CD4-positive, alpha-beta T cell treated with Interleukin-2 at 100 ng/mL for 4 hours (primary cell): ENCODE measurements at regions not wholly inside any gene's neighbourhood (a gene's known extent, or its start where the extent isn't known, plus 50 kb on each side); places are given as distances from the start of the nearest gene placed in this dataset.
A peak's percentile ranks its signal among the peaks of the same experiment; 100 is the strongest.

Experiments used
- DNase-seq: peaks from one replicate; pipeline ENCODE4 v3.0.0-alpha.2; 2020; ENCODE audit warnings: low spot score

DNA sequence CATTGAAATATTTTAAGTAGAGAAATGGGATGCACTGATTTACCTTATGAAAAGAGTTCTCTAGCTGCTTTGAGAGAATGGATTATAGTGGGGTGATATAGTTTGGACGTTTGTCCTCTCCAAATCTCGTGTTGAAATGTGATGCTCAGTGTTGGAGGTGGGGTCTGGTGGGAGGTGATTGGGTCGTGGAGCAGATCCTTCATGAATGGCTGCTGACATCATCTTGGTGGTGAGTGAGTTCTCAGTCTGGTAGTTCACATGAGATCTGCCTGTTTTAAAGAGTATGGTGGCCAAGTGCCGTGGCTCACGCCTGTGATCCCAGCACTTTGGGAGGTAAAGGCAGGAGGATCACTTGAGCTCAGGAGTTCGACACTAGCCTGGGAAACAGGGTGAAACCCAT, 58.7 kb upstream of the SH3RF3 start:
- no peak for DNase-seq

DNA sequence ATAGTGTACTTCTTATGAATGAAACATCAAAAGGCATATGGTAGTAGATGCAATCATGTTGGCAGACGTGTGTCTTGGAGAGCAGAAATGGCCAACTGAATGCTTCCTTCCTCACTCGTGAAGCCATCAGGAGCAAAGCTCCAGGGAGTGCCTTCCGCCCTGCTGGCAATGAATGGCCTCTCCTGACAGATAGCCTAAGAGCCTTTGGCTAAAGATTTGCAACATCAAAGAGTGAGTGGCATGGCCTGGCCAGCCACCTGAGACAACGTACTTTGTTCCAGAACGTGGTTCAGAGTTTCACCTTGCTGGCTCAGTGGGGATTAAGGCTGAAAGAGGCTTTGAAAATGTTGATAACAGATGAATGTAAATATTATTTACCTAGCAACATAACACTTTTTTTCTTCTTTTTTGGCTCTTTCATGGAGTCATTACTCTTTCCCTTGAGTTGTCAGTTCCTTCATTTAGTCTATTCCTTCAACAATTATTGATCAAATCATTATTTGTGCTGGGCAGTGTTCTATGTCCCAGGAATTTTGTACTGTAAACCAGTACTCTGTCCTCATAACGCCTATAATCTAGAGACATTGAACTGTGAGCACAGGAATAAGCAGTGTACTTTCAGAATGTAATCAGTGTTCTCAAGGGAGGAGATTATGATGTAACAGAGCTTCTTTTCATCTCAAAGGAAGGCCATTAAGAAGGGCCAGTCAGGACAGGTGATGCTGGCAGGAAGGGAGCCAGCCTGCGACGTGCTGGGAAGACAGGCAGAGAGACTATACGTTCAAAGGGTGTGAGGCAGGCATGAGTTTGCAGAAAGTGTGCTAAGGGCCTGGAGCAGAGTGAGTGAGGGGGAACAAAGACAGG, 59.4 kb upstream of the SH3RF3 start:
- no peak for DNase-seq

DNA sequence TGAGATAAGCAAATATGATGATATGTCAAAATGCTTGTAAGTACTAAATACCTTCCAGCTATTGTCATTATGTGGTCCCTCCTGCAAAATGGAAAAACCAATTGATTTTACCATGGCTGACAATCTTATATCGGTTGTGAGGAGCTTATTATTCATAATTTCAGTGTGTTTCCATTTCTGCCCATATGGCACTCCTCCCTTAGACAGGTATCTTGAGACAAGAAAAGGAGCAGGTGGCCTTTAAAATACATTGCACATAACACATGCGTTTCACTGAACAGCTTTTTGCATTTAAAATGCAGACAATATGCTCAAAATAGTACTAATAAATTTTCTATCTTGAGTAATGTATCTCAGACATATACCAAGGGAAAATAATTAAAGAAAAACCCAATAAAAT, 60.2 kb upstream of the SH3RF3 start:
- DNase-seq, result no peak

DNA sequence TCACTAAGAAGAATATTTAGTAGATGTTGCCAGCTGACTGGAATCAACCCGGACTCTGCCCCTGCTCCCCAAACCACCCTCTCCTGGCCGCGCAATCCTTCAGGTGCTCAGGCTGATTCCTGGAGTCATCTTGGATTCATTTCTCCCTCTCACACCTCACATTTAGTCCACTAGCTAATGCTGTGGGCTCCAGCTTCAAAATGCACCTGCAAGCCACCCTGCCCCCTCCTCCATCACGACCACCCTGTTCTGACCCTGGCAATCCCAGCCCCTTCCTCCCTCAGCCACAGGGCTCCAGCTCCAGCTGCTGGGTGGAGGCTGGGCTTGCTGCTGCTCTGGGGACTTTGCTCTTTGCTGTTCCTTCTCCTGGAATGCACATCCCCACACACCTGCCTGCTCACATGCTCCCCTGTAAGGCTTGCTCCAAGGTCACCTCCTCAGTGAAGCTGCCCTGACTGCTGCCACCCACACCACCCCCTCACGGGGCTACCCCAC, 61.3 kb upstream of the SH3RF3 start:
- DNase-seq, result no peak

DNA sequence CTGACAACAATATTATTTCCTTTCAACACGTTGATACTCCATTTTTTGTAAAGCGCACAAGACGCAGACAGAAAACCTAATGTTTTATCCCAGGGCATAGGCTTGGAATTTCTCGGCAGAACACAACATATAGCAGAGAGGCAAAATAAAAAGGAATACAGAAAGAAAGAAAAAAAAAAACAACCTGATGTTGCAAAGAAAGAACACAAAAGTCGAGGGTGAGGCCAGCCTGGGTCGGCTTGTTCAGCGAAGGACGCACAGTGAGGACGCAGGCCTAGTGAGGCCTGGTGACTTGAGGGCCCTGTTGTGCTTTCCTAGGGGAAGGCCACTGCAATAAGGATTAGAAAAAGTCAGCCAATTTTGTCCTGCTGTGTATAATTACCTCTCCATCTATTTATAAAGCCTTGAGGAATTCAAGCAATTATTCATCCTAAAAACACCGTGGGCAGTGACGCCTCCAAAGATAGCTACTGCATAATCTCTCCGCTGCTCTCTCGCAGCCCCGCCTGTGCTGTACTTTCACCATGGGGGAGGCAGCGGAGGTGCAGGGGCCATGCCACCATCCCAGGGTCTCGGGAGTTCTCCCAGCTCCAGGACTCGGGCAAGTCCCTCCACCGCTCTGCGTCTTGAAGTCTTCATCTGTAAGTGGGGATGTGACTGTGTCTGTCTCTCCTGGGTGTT, 61.9 kb upstream of the SH3RF3 start:
- no peak for DNase-seq

DNA sequence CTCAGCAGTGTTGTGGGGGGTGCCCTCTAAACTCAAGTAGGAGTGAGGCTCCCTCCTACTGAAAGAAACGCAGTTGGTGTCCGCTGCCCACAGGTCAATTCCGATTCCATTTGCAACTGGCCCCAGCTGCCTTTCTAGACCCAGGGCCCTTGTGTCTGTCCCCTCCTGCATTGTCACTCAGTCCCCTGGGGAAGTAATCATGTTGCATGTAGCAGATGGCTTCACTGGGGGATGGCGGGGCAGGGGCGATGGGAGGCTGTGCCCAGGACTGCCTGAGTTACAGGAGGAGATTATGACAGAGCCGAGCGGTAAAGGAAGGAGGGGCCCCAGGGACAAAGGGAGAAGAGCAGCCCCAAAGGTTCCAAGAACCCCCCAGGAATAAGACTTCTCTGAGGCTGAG, 62.5 kb upstream of the SH3RF3 start:
- DNase-seq, result no peak

DNA sequence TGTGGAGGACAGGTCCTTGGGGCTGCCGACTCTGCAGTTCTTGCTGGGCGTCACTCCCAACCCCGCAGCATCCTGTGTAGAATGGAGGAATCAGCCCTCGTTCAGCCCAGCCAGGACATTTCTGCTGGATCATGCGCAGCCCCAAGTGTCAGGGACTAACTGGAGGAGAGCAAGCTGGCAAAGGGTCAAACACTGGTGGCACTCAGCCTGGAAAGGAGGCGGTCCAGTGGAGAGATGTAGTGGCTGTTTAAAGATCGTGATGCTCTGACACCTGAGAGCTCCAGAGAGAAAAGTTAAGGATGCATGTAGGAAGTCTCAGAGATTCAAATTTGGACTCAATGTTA, 63.6 kb upstream of the SH3RF3 start:
- DNase-seq, result no peak

DNA sequence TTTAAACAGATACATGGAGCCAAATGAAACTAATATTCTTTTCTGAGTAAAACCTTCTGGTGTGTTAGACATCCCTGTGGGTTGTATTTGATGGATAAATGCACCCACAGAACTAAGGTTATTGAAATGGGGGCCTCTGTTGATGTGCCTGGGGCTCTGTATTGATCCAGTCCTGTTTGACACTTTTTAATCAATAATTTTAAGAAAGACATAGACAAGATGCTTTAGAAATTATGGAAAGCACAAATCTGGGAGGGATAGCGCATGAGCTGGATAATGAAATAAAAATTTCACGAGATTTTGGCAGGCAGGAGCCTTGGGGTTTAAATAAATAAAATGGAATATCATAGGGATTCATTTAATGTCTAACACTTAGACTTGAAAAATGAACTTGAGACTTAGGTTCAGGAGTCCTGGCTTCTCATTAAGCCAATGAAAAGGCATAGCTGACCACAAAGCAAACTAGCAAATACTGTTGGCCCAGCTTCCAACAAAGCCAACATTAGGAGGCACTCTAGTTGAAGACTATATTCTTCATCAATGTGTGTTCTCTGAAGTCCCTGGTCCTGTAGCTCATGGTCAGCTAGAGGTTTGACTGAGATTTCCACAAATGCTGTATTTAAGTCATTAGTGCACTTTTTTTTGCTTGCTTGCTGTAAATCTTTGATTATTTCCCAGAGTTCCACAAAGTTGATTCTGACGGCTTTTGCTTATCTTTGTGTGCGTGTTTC, 64.2 kb upstream of the SH3RF3 start:
- no peak for DNase-seq

DNA sequence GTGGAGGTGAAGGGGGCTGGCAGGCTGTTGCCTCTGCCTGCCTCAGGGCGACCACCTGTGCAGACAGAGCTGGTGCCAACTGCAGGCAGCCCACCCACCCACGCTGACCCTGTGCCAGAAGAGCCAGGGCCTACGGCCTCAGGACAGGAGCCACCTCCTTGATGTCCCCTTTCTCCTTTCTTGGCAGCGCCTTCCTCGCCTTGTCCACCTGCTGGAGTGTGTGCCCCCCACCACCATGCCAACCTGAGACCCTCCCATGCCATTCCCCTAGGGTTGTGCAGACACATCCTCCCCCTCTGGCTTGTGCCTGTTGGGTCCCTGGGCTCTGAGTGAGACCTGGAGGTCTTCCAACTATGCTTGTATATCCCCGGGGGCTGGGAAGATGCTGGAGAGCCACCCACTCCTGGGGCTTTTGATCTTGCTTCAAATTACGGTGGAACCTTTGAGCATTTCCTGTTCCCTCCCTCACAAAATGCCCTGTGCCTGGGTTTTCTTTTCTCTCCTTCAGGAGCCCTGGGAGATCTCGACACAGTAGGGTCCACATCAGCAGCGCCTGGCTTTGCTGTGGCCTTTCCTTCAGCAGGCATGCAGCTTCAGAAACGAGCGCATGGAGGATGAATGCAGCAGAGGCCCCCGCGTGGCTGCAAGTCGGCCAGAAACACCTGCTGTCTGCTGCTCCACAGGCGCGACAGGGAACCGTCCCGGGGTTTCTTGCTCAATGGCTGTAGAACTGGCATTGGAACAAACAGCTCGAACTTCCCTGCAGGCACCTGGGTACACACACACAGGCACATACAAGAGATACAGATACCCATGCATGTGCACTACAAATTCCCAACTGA, 65.9 kb upstream of the SH3RF3 start:
- no peak for DNase-seq

DNA sequence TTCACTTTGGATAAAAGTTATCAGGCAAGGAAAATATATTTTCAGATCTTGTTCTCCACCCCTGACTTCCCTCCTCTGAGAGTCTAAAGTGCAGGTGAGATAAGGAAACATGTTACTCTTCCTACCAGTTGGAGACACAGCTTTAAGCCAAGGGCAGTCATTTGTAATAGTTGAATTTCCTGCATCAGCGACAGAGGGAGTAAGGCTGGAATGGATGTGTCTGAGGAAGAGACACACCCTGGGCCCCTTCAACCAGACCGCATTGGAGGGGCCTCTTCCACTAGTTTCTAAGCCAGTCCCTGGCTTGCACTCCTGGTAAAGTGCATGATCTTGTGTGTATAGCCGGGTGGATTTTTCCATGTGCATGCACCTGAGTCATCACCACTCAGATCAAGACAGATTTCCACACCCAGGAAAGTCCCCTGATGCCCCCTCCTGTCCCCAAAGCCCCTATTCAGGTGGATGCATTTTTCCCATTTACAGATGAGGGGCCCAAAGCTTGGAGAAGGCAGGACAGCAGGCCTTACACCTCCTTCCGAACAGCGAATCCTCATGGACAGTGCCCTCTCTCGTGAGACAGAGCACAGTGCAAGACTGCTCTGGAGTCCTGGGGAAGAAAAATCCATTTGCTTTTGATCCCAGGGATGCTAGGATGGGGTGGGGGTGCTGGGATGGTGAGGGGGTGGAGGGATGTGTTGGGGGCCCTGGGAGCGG, 66.7 kb upstream of the SH3RF3 start:
- no peak for DNase-seq

DNA sequence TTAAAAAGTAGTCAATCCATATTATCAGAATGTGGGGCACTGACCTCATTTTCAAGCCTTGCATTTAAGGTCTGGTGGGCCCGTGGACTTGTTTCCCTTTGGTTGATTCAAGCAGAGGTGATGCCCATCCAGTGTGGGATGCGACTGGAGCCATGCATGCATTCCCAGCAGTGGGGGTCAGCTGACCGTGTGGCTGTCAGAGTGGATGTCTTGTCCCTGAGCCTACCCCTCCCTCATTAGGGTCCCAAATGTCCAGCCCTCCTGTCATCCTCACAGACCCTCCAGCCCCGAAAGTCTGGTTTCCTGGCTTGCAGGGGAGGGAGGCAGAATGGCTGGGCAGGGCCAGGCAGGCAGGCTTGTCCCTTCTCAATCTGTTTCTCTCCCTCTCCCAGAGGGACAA, 67.3 kb upstream of the SH3RF3 start:
- DNase-seq, result no peak

DNA sequence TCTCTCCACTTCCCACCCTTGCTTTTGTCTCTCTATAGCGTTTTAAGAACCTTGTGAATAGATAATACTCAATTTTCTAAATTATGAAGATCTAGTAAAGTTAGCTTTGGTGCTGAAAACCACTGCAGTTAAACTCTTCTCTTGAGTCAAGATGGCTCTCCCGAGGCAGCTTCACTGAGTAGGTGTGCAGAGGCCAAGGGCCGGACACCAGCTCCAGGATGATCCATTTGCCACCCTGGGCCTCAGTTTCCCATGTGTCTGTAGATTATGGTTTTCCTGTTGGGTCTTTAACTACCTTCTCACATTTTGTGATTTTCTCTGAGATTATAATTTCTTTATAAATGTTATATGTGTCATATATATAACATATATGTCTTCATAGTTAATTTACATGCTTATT, 68.5 kb upstream of the SH3RF3 start:
- DNase-seq, result no peak

DNA sequence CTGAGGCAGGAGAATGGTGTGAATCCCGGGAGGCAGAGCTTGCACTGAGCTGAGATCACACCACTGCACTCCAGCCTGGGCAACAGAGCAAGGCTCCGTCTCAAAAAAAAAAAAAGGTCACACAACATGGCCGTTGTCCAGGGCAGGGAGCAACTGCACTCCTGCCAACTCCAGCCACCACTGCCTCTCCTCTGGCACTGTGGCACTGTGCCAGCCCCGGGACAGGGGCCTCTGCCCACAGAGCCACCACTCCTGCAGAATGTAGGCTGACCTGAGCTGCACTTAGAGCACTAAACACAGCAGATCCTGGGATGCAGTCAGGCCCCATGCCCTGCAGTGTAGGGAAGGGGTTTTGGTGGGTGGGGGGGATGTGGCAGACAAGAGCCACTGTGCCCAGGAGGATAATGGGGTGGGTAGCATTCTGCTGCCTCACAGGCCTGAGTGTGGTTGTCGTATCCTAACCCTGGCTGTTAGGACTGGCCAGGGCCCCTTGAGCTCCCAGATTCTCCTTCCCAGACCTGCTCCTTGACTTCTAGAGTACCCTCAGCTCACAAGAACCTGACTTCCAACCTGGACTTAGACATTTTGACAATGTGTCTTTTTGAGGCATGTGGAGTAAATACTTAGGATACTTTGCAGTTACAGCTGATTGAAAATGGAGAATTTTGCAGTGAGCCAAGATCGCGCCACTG, 69.4 kb upstream of the SH3RF3 start:
- no peak for DNase-seq

DNA sequence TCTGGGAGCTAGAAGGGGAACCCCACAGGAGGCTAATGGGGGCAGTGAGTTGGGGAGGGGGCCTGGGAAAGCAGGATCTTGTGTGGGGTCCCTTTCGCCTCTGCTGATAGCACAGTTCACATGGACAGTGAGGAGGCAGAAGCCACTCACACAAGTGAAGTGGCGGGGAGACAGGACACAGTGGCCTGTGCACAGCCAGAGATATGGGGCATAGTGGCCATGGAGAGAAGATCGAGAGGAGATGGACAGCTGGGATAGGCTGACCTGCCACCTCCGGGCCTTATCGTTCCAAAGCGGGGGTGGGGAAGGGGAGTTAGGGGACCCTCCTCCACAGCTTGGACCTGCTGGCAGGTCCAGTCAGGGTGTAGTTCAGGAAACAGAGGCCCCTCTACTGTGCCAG, 69.8 kb upstream of the EDAR start:
- DNase-seq, result no peak

DNA sequence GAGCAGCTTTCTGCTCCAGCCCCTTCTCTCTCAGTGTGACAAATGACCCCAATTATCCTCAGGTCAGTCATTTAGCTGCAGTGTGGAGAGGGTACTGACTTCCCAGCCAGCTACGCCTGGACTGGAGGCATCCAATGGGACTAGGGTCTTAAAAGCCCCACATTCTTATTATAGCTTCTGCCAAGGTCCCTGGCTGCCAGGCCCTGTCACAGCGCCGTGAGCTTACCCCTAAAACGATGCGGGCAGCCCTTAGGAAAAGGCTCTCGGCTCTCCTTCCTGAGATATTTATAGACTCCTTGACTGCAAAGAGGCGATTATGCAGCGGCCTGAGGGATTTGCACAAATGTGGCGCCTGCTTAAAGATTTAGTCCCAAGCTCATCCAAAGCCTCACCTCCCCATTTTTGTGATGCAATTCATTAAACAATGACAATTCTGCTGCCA, 69.2 kb upstream of the EDAR start:
- no peak for DNase-seq

DNA sequence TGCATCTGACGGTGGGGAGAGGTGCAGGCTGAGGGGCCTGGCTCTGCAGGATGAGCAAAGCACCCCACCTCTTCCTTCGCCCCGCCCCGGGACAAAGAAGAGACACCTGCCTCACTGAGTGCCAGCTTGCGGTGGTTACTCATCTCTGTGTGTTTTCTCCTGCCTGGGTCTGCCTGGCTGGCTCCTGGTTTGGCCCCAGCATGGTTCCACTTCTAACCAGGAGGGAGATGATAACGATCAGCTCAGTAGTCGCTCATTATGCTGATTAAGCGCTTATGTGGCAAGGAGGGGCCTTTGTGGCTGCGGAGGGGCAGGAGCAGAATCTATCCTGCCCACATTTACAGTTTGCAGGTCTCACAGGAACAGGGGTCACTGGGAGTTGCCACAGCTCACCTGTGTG, 68.7 kb upstream of the EDAR start:
- DNase-seq, result peak; percentile 34

DNA sequence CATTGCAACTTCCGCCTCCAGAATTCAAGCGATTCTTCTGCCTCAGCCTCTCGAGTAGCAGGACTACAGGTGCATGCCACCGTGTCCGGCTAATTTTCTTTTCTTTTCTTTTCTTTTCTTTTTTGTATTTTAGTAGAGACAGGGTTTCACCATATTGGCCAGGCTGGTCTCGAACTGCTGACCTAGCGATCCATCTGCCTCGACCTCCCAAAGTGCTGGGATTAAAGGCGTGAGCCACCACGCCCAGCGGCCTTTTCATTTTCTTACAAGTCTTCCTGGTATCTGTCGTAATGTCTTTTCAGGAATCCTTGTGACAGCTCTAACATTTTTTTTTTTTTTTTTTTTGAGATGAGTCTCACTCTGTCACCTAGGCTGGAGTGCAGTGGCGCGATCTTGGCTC, 66.4 kb upstream of the EDAR start:
- DNase-seq, result no peak

DNA sequence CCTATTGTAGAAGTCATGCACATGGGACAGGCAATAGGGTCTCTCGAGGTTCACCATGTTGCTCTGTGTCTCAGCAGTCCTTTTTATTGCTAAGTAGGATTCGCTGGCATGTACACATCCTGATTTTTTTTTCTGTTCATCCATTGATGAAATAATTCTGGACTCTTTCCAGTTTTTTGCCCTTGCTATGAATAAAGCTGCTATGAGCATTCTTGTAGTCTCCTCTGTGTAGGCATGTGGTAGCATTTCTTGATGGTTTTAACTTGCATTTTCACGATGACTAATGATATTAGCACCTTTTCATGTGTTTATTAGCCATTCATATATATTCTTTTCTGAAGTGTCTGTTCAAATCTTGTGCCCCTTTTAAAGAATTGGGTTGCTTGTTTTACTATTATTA, 65.8 kb upstream of the EDAR start:
- DNase-seq, result no peak

DNA sequence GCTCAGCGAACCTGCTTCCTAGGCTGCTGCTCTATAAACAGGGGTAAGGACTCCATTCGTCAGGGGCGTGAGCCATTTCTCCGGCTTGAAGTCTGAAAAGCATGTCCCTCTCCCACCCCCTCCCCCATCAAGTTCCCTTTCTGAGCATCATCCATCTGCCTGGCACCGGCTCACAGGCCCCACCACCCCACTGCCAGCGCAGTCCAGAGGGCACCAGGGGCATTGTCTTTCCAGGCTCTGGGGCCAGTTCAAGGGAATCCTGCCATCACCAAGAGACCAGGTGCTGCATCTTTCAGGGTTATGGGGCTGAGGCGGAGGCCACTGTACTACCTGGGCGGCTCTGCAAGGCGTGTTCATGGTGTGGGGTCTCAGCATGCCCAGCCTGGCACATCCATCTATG, 64.7 kb upstream of the EDAR start:
- no peak for DNase-seq

DNA sequence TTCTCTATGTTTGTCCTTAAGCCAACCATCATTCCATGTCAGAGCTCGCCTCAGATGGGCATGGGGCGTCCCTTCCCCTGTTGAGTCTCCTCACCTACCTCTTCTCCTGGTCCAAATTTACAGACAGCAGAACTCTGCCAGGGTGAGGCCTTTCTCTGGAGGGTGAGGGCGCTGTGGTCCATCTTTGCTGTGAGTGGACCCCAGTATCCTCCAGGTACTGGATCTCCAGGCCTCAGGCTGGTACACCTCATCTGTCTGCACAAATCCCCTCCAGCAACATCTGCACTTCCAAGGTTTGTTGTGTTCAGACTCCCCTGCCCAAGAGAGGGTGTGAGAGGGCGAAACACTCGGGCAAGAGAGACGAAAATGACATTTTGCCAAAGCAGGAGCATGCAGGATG, 63.9 kb upstream of the EDAR start:
- DNase-seq, result no peak

DNA sequence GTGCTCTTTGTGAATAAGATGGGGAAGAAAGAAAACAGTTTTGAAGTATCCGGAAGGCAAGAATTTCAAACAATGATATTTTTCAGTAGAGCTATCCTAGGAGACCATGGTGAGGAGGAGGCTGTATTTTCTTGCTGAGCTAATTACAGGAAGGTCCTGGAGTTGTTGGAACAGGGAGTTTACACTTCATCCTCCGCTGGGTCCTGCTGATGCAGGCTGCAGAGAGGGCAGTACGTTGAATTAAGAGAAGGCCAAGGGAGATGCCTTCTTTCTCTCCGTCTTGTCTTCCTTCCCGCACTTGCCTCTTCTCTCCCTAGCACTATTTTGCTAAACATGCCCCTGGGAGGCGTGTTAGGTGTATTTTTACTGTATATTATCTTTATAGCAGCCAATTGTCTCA, 60.0 kb upstream of the EDAR start:
- no peak for DNase-seq
